ENCODE measurements at regions not wholly inside any gene's neighbourhood (a gene's known extent, or its start where the extent isn't known, plus 50 kb on each side); places are given as distances from the start of the nearest gene placed in this dataset.
"Not testable (repeated sequence)": the region's sequence is repeated elsewhere in the genome, so short reads cannot be mapped to it uniquely, and the experiment has no call there.

- DNase-seq (ENCODE audit: low spot score): no peak
Observed at GRCh38 chr2:7530001-7530400, 612.8 kb downstream of the RNF144A start.

DNA sequence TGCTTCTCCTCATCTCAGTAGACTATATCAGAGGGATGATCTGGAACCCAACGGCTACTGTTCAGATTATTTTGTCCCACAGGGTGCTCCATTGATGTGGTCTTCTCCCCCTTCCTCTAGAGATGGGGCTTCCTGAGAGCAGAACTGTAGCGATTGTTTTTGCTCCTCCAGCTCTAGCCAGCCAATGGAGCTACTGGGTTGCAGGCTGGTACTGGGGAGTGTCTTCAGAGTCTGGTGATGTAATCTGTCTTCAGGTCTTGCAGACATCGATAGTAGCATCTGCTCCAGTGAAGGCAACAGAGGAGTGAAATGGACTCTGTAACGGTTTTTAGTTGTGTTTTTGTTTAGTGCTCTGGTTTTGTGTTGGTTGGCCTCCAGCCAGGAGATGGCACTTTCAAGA, 621.9 kb downstream of the RNF144A start:
- DNase-seq (ENCODE audit: low spot score): no peak

GRCh38 chr2:7539760-7540159, 622.5 kb downstream of the RNF144A start:
- no peak for DNase-seq (ENCODE audit: low spot score)

GRCh38 chr2:7552825-7553570, 635.8 kb downstream of the RNF144A start:
- no peak for DNase-seq (ENCODE audit: low spot score)

- no peak for DNase-seq (ENCODE audit: low spot score)
Observed at GRCh38 chr2:7555260-7555659, 638.0 kb downstream of the RNF144A start.

DNA sequence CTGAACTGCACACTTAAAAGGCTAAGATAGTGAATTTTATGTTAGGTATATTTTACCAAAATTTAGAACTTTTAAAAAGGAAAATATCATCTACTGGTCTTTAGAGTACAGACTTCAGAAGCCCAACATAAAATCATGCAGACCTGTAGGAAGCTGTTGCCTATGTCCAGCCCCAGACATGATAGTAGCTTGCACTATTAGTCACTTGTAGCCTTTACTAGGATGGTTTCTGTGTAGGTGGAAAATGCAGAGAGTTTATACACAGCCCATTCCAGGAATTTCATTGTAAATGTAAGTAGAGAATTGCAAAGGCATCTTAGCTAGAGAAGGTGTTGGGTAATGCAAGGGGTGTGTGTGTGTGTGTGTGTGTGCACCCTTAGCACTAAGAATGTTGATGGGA, 640.2 kb downstream of the RNF144A start:
- no peak for DNase-seq (ENCODE audit: low spot score)

- no peak for DNase-seq (ENCODE audit: low spot score)
Observed at GRCh38 chr2:7559791-7560190, 642.6 kb downstream of the RNF144A start.

- no peak for DNase-seq (ENCODE audit: low spot score)
Observed at GRCh38 chr2:7566382-7566881, 649.2 kb downstream of the RNF144A start.

DNA sequence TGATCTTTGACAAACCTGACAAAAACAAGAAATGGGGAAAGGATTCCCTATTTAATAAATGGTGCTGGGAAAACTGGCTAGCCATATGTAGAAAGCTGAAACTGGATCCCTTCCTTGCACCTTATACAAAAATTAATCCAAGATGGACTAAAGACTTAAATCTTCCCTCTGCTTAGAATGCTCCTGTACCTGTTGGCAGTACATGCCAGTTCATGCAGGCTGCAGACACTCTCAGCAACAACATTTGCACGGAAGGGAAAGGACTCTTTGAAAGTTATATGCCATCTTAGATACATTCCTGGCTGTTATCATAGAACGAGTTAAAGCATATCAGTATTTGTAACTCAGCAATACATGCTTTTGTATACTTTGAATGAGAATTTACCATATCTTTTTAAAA, 649.9 kb downstream of the RNF144A start:
- not testable (repeated sequence) for DNase-seq (ENCODE audit: low spot score)

DNA sequence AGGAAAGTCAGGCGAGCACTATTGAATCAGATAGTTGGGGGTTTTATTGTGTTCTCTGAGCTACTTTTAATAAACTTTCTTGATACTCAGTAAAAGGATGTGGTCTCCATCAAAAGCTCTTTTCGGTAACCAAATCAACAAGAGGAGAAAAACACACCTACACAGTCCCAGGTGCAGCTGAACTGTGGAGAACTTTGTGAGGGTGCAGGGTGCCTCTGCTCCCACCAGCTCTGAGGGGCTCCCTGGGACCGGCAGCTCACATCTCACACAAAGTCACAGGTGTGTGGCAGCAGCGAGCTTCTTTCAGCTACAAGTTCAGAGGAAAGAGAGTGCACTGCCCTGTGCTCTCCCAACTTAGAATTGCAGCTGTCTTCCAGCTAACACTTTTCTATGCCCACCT, 650.4 kb downstream of the RNF144A start:
- DNase-seq (ENCODE audit: low spot score): no peak

DNA sequence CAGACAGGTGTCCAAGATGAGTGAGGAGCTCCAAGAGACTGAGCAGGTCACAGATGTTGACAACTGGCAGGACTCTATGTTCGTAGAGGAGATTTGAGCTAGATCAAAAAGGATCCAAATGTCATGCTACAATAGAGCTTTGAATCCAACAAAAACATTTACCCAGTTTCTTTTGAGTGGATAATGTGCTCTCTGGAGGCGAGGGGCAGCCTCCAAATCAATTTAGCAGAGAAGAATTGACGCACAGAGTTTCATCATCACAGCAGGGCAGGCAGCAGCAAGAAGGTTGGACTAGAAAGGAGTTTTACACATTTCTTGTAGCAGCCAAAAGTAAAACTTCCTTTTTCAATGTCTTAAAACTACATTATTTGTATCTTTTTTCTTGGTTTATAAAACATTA, 653.0 kb downstream of the RNF144A start:
- no peak for DNase-seq (ENCODE audit: low spot score)

DNA sequence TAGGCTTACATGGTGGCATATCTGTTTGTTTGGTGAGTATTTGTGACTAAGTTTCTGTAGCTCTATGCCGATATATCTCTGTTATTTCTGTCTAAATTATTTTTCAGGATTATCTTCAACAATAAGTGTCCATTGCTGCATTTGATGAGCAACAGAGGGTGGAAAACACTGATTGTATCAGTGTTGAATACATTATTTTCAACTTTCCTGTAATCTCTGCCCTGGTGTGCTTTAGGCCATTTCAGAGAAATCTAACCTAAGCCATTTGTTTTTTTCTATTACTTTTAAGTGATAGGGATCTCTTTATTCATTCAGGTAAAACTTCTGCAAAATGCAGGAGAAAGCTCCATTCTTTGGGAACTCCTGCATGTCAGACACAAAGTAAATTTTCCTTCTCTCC, 654.5 kb downstream of the RNF144A start:
- no peak for DNase-seq (ENCODE audit: low spot score)

DNA sequence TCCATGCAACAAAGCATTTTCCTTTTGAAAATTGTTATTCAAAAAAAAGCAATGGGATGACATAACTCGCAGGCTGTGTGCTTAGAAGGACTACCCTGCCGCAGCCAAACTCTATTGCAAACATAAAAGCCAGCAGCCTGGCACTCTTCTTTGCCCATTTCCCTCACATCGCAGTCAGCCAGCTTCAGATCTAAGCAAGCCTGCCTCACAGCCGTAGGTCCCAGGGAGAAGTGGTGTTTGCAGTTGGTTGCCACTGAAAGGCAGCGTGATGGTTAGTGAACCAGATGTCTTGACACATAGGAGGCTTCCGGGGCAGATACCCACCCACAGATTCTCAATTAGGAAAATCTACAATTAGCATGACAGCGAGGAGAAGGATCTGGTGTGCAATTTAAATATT, 655.2 kb downstream of the RNF144A start:
- DNase-seq (ENCODE audit: low spot score): no peak

DNA sequence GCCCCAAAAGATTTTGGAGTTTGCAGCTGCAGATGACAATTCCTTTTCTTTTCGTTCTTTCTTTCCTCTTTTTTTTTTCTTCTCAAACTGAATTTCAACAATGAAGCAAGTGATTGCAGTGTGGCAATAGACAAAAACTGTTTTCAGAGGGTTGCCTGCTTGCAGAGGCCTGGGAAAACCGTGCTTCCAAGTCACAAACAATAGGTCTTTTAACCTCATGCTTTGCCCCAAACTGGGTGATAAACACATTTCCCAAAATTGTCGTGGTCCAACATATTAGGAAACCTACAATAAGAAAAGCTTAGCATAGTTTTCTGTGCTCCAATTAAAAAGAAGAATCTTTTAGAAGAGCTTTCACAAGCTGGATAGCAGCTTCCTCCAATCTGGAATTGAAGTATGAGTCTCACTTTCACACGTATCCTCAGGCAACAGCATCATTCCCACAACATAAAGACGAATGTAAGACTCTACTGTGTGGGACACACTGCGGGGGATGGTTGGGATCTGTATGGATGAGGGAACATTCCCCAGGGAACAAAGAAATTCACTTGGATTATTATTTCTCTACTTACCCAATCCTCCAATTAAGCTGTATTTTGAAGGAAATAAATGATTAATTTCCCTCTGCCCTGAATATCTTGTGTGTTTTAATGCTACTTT, 656.1 kb downstream of the RNF144A start:
- DNase-seq (ENCODE audit: low spot score): no peak

- DNase-seq (ENCODE audit: low spot score): no peak
Observed at GRCh38 chr2:7574385-7574784, 657.2 kb downstream of the RNF144A start.

DNA sequence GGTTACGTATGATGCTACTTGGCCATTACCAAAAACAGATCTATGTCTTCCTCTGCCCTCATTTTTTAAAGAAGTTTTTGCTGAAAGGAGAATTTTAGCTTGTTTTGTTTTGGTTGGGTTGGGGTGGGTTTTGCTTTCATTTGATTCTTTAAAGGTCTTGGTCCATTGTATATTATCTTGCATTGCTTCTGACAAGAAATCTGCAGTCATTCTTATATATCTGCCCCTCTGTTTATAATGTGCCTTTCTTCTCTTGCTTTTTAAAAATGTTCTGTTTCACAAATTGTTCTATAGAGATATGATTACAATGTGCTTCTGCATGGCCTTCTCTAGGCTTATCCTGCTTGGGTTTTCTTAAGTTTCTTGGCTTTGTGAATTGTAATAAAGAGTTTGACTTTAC, 660.6 kb downstream of the RNF144A start:
- DNase-seq (ENCODE audit: low spot score): no peak

GRCh38 chr2:7584017-7584416, 666.8 kb downstream of the RNF144A start:
- DNase-seq (ENCODE audit: low spot score): no peak

DNA sequence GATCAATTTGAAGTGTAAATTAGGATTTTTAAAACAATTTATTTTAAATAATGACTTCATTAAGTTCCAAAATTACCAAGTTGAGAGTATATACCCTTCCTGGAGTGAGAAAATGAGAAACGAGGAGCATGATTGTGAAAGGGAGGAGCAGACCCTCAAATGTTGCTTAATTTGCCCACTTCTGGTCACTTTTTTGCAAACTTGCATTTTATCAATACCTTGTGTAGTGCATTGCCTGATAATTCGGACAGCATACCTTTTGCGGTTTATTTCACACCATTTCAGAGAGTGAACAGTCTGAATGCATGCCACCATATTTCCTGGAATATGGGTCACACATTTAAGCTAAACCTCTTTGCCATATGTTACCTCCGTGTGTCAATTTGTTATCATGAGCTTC, 669.7 kb downstream of the RNF144A start:
- no peak for DNase-seq (ENCODE audit: low spot score)

DNA sequence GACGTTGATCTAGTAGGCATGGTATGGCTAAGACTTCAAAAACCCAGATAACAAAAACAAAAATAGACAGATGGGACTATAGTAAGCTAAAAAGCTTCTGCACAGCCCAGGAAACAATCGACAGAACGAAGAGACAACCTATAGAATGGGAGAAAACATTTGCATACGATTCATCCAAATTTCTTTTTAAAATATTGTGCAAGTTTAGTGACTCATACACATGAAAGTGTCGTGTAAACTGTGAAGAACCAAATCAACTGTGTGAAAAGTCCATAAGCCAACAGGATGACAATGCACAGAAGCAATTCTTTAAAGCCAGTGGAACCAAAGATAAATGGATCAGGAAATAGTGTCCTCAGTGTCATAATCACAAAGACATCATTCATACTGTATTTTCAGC, 671.1 kb downstream of the RNF144A start:
- no peak for DNase-seq (ENCODE audit: low spot score)

DNA sequence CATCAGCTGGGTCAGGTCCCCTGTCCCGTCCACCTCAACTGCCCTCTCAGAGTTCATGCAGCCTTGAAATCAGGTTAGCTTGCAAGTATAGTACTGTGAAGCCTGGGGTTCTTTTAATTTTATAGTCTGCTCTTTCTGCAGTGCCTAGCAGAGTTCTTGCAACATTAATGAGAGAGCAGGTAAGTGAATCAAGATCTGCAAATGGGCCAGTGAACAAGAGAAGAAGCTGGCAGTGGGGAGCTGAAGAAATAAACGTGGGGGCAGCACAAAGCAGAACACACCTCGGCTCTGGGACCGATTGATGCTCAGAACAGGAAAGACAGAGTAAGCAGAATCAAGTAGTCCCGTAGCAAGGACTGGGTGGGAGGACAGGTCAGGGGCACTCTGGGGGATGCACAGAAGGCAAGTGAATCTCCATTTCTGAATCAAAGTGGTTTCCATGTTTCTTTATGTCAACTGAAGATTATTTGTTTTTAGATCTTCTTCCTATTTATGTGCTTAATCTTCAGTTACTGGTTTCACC, 675.5 kb downstream of the RNF144A start:
- no peak for DNase-seq (ENCODE audit: low spot score)

DNA sequence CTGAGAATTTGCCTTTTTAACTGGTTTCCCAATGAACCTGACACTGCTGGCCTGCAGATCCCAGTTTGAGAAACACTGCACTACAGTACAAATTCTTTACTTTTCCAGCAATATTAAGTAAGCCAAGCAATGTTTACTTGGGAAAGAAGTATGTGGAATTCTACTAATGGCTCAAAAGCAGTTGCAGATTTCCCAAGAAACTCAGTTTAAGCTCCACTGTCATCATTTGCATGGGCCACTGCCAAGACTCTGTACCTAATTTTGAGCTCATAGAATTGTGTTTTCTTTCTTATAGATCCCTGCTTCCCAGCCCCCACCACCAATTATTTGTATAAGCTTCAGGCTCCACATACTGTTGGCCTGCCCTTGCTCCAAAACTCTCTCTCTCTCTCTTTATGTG, 676.1 kb downstream of the RNF144A start:
- DNase-seq (ENCODE audit: low spot score): no peak

- no peak for DNase-seq (ENCODE audit: low spot score)
Observed at GRCh38 chr2:7594211-7594610, 677.0 kb downstream of the RNF144A start.

- no peak for DNase-seq (ENCODE audit: low spot score)
Observed at GRCh38 chr2:7595206-7595605, 678.0 kb downstream of the RNF144A start.

GRCh38 chr2:7598402-7598801, 681.2 kb downstream of the RNF144A start:
- no peak for DNase-seq (ENCODE audit: low spot score)
